GM21515 (cell line): ENCODE measurements at regions not wholly inside any gene's neighbourhood (a gene's known extent, or its start where the extent isn't known, plus 50 kb on each side); places are given as distances from the start of the nearest gene placed in this dataset.
"Not testable (repeated sequence)": the region's sequence is repeated elsewhere in the genome, so short reads cannot be mapped to it uniquely, and the experiment has no call there.

Experiments used
- ATAC-seq: cut with Tn5 transposase; IDR thresholded peaks from one replicate; pipeline ENCODE4 v1.9.1; 2021; ENCODE audit not compliant: unreplicated experiment

DNA sequence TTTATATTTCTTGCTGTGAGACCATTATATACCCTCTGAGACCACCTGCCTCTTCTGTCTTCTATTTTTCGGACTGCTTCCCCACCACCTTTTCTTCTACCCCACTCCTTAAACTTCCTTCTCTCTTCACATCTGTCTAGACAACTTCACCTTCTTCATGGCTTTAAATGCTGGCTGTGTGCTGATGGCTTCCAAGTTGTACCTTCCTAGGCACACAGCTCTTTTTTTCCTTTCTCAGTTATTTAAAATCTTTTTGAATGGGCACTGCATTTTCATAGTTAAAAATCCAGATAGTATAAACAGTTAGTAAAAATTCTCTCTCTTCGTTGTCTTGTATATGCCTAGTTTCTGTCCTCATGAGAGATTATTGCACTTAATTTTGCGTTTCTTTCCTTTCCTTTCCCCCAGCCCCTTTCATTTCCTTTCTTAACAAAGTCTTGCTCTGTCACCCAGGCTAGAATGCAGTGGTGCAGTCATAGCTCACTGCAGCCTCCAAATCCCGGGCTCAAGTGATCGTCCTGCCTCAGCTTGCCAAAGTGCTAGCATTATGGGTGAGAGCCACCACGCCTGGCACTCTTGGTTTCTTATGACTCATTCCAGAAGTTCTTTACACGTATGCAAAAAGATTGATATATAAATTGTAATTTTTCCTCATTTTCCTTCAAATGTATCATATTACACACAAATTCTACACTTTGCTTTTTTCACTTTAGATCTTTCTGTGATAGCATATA, 114.3 kb downstream of the NPIPB5 start:
- no peak for ATAC-seq

DNA sequence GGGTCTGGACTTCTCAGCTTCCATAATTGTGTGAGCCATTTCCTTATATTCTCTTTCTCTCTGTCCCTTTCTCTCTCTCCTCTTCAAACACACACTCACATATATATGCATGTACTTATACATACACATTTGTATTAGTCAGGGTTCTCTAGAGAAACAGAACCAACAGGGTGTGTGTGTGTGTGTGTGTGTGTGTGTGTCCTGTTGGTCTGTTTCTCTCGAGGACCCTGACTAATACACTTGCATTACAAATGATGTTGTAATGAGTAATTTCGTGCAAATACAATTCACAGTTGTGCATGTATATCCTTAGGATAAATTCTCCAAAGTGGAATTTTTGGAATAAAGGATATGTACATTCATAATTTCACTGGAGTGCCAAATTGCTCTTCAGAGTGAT, 115.3 kb downstream of the NPIPB5 start:
- ATAC-seq = no peak

DNA sequence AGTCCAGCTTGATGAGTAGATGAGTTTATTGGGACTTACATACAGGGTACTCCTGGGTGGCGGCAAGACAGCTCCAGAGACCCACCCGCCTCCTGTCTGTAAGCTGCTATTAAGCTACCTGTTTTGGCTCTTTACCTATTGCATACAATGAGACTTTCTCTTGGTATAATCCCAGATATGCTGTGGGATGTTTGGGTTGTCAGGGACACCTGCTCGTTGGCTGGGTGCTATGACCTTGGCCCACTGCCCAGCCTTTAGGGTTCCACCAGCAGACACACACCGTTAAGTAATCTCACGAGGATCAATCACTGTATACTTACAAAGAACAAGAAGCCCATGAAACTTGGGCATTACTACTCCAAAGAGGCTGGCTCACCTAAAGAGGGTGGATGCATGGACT, 116.4 kb downstream of the NPIPB5 start:
- ATAC-seq = no peak

DNA sequence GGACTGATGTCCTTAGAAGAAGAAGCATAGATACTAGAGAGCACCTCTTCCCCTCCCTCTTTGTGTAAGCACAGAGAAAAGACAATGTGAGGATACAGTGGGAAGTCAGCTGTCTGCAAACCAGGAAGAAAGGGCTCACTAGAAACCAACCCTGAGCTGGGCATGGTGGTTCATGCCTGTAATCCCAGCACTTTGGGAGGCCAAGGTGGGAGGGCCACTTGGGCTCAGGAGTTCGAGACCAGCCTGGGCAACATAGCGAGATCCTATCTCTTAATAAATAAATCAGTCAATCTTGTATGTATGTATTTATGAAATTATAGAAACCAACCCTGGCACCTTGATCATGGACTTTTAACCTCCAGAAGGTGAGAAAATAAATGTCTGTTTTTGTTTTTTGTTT, 118.3 kb downstream of the NPIPB5 start:
- ATAC-seq = no peak

DNA sequence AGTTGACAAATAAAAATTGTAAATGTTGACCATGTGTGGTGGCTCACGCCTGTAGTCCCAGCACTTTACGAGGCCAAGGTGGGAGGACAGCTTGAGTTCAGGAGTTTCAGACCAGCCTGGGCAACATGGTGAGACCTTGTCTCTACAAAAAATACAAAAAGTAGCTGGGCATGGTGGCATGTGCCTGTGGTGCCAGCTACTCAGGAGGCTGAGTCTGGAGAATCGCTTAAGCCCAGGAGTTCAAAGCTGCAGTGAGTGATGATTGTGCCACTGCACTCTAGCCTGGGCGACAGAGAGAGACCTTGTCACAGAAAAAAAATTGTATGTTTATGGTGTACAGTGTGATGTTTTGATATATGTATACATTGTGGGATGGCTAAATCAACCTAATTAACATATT, 119.6 kb downstream of the NPIPB5 start:
- ATAC-seq = no peak

DNA sequence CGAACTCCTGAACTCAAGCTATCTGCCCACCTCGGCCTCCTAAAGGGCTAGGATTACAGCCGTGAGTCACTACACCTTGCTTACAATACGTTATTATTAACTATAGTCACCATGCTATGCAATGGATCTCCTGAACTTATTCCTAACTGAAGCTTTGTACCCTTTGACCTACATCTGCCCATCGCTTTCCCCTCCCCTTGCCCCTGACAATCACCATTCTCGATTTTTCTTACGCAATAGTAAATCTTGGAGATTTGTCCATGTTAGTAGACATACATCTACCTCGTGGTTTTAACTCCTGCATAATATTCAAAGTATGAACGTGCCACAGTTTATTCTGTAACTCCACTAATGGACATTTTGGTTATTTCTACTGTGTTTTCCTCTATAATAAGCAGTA, 120.6 kb downstream of the NPIPB5 start:
- ATAC-seq = no peak

DNA sequence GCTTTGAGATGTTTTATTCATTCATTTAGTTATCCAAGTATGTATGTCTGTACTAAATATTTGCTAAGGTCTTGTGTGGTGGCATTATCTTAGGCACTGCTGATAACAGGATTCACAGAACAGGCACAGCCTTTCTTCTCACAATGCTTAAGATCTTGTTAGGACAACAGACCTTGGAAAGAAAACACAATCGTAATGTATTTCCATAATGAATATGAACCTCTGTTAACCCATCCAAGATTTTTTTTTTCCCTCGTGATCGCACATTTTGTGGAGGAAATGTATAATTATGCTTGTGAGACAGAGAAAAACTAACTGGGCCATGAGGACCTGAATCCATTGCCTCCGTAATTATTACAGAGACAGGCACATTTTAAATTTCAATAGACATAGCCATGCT, 121.9 kb downstream of the NPIPB5 start:
- ATAC-seq = no peak

DNA sequence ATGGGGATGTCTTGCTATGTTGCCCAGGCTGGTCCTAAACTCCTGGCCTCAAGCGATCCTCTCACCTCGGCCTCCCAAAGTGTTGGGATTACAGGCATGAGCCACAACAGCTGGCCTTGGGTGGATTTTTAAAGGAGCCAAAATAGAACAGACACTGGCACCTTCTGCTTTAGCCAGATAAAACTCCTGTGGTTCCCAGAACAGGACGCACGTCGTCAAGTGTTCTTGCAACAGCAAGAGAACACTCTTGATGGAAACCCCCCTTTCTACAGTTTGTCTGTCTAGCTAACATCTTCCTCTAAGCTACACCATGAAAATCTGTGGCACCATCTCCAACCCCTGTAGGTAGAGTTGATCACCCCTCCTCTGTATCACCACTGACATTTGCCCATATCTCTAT, 122.6 kb downstream of the NPIPB5 start:
- no peak for ATAC-seq

DNA sequence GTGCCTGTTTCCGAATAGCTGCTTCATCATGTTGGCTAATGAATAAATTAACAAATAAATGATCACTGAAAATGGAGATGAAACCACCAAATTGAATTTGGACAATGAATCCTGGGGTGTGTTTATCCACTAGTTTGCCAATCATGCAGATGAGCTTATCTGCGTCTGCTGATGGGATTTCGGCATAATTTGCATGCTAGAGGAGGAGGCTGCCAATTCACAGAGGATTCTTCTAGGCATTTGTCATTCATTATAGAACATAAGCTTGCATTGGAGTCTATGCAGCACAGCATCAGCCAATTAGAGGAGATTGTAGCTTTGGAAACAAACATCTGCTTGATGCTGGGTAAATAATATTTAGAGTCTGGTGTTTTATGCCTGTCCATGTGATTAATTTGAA, 123.1 kb downstream of the NPIPB5 start:
- ATAC-seq = no peak

DNA sequence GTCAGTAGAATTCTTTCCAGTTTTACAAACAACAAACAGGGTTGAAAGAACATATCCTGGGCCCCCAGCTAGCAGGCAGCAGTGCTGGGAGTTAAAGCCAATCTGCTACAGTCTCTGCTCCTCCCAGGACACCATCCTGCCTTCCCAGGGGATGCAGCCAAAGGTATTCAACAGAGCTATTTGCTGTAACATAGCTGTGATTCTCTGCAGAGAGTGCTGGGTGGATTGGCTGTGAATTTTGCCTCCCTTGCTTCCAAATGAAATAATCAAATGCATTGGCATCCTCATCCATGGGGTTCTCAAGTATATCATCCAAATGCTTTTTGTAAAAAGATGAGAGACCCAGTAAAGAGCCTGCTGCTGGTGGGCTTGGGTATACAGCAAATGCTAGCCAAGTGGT, 124.3 kb downstream of the NPIPB5 start:
- ATAC-seq = no peak

DNA sequence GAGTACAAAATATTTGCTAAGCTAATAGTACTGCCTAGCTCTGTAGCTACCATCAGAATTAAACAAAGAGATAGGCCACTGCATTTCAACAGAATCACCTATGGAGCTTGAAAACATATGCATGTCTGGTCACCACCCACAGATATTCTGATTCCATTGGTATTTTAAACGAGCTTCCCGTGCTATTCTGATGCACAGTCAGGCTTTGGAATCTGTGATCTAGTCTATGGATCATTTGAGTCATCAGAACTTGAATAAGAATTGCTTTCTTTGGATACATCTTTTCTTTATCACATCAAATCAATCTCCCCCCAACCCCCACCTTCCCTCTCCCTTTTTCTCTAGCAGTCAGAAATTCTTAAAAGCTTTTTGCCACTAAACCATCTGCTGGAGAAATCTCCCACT, 124.7 kb downstream of the NPIPB5 start:
- no peak for ATAC-seq

DNA sequence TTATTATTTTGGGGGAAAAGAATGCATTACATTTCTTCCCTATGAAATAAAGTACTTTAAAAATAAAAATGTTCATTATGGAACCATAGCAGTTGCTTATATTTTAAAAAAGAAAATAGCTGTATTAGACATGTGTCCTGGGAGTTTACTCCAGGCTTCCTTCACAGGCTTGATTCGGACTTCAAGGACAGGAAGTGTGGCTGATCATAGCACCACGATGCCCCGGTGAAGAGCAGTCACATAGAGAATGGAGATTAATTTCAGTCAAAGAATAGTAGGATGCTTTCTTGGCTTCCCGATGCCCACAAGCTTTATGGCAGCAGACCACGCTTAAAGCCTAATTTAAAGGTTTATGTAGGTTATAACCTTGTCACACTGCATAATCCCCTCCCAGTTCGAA, 125.1 kb downstream of the NPIPB5 start:
- no peak for ATAC-seq

DNA sequence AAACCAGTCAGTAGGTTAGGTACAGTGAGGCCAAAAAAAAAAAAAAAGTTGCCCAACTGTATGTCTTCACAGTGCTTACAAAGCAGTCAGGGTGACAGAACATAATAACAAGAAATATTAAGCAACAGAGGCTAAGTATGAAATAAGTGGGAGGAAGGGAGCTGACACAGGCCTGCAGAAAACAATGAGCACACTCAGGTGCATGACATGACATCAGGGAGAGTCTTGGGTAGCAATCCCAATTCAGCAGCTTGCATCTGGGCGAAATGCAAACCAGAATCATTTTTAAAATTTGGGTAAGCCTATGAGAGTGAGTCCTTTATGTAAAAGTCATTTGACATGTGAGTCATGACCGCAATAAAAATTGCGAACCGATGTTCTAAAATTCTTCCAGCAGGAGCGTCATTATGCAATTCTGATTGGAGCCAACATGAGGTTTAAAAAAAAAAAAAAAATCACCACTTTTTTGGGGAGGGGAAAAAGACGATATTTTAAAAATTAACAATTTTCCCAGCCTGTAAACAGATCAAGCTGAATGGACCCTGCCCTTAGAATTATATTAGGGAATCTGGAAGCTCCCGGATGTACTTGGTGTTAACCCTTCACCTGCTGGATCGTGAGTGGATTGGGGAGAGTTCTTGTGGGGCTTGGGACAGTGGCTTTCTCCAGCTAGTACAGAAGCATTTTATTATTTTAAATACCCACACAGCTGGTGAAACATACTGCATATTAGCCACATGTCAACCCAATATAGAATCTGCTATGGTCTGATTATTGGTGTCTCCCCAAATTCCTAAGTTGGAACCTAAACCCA, 127.9 kb downstream of the NPIPB5 start:
- no peak for ATAC-seq

DNA sequence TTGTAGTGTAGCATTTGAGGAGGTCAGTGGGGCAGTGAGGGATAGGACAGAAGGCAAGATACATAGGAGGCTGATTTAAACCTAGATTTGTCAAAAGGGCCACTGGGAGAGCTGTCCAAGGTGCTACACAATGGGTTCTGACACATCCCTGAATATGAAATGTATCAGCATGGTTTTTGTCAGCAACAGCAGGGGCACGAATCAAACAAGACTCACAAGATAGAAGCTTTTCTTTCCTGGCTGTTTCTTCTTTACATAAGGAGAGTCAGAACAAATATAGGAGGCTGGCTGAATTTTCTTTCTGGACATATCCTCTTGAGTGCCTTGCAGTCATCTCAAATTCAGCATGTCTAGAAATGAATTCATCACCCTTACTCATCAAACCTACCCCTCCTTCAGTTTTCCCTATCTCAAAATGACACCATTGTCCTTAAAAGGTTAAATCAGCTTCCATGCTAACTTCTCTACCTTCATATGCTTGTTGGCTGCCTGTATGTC, 130.5 kb downstream of the NPIPB5 start:
- no peak for ATAC-seq

DNA sequence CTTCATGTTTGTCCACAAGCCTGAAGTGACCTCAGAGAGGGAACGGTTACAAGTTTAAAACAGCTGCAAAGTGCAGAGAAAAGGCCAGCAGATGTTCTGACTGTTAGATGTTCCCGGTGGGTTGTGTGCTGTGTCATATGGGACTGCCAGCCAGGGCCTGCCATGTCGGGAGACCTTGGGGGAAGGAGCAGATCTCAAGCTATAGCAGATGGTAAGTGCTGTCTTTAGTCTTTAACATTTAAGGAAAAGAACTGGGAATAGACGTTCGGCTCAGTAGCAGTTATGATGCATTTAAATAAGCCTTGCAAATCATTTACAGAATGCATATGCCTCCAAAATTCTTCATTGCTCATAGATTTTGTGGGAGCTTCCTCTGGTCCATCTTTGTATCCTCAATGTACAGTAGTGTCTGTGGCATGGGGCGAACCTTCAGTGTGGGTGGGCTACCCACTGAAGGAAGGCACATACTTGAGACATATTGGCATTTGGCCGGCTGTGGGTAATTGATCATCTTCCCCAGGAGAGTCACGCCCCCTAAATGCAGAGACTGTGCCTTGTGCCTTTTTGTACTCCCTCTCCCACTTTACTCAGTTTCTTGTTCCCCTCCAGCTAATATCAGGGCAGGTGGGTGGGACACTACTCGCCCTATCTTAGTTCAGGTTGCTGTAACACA, 131.9 kb downstream of the NPIPB5 start:
- ATAC-seq = no peak

DNA sequence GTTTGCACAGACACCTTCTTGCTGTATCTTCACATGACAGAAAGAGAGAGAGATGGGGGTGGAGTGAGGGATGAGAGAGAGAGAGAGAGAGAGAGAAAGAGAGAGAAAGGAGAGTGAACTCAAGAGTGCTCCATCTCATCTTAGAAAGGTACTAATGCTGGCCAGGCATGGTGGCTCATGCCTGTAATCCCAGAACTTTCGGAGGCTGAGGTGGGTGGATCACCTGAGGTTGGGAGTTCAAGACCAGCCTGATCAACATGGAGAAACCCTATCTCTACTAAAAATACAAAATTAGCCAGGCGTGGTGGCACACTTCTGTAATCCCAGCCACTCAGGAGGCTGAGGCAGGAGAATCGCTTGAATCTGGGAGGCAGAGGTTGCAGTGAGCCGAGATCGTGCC, 132.5 kb downstream of the NPIPB5 start:
- not testable (repeated sequence) for ATAC-seq

DNA sequence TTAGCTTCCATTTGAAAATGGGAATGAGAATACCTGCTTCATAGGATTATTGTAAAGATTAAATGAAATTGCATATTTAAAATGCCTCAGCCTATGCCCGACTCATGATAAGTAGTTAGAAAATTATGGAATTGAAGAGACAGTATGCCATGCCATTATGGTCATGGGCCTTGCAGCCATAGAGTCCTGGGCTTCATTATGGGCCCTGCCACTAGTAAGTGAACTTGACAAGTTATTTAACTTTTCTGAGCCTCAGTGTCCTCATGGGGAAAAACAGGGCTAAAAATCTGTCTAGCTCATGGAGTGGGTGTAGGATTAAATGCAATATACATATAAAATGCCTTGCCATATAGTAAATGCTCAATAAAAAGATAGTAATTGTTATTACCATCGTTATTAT, 133.2 kb downstream of the NPIPB5 start:
- no peak for ATAC-seq

DNA sequence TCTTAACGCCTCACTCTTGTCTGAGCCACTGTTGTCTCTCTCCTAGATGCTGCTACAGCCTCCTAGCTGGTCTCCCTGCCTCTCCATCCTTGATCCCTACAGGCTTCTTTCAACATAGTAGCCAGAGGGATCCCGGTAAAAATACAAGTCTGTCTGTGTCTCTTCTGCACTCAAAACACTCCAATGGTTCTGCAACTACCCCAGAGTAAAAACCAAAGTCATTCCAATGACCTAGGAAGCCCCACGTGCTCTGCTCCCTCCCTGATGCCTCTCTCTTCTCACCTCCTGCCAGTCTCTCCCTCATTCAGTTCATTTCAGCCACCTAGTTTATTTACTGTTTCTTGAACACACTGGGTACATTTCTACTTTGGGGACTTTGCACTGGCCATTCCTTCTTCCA, 135.2 kb downstream of the NPIPB5 start:
- ATAC-seq = no peak

DNA sequence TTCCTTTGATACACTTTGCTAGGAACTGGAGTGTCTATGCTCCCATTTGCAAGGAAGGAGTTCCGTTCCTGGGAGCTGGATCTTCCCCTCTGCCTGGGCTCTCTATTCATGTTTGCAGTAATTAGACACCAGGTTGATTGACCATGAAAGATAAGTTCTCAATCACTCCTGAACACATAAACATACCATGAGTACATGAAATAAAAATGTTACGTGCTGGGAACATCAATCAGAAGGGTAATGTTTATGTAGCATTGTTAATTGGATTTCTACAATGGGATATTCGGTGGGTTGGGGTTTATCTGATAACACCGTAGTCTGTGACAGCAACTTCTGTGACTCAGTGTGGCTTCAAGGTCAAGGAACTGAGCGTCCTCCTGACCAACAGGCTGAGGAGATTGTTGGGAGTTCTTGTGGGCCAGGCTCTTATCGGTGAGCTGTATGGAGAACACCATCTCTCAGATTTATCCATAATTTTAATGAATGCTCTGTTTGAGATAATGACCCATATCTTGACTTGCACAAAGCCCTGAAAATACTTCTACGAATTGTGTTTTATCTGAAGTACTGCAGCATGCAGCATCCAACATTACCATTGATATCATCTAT, 136.4 kb downstream of the NPIPB5 start:
- no peak for ATAC-seq

DNA sequence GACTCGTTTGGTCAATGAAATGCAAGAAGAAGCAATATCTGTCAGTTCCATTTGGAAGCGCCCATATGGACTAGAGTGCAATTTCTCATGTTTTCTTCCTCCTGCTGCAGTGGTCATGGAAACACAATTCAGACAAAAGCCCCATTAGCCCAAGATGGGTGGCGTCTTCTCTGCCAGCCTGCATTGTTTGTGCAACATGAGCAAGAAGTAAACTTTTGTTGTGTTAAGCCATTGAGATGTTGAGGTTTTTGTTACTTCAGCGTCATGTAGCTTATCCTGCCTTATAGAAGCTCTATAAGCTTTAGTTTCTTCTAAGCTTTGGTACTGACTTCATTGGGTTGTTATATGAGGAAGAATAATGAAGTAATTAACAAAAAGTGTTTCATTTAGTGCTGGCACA, 137.4 kb downstream of the NPIPB5 start:
- ATAC-seq = no peak

DNA sequence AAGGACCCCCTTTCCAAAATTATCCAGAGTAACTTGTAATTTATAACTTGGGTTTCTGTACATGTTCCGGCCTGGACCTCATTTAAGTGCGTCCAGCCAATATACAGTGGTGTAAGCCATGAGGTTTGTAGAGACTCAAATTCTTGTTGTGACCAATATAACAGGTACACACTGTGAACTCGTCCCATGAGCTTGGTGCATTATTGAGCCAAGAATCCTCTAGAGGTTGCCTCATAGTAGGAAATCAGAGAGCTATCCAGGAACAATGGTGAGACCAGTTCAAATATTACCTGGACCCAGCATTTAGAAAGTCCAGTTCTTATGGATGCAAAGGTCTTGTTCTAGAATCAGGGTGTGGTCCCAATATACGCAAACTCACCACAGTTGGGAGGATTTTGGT, 138.2 kb downstream of the NPIPB5 start:
- no peak for ATAC-seq
